HG02798 (cell line): ENCODE measurements at regions not wholly inside any gene's neighbourhood (a gene's known extent, or its start where the extent isn't known, plus 50 kb on each side); places are given as distances from the start of the nearest gene placed in this dataset.
"Not testable (repeated sequence)": the region's sequence is repeated elsewhere in the genome, so short reads cannot be mapped to it uniquely, and the experiment has no call there.

ENCODE experiments used
- ATAC-seq: cut with Tn5 transposase; IDR thresholded peaks from one replicate; pipeline ENCODE4 v1.9.1; 2021; ENCODE audit warnings: mild to moderate bottlenecking; ENCODE audit not compliant: unreplicated experiment, poor library complexity

DNA sequence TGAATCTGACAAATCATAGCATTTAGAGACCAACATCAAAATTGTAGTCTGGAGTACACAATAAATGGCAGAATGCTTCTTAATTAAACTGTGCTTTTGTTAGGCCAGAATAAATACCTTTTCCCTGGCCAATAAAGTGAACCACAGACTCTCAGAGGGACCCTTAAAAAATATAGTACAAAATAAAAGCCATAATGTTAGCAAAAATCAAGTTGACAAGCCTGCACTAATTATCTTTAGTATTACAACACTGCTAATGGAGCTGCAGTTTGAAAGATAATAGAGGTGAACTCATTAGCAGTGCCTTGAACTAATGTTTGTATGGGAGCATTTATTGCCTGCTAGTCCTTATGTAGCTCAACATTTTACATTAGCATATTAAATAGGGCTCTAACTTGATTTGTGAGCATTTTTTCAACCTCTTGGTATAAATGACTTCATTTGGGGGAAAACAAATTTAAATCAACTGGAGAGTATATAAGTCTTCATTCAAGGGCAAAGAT, 801.3 kb downstream of the EPHA3 start:
- no peak for ATAC-seq

DNA sequence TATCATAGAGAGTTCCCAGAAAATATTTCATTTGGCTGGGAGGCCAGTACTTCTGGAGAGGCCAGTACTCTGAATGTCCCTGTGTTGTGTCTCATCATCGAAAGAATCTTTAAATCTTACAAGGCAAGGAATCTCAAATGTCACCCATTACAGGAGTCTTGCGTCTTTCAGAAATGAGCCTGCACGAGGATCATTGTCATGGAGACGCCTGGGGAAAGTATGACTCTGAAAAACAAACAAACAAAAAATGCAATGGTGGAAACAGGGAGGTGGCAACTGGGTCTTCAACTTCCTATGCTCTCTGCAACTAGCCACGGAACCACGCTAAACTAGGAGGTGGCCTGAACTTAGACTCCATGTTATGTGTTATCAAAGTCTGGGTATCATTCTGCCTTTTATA, 804.6 kb downstream of the EPHA3 start:
- no peak for ATAC-seq

DNA sequence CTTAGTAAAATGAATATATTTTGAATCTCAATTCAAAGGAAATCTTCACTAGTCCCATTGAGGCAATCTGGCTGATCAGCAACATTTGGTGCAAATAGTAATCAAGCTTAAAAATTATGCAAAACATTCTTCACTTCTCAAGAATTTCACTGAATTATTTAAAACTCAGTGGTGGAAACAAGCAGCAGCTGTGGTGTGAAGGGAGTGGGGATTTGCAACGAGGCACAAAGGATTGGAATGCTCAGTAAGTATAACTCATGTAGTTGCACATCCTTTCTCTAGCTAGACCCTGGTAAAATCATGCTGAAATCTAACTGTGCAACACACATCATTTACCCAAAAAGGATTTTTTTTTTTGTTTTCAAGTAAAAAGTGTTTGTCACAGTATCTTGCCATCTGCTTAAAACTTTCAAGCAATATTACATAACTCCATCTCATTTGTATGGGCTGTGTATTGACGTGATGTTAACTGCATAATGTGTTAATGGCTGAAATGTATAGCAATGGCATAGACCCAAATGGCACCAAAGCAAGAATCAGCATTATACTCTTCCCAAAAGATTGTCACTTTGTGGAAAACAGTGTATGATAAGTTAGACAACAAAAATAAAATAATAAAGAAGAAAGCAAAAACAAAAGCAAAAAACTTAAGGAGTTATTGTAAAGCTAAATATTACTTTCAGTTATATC, 816.6 kb downstream of the EPHA3 start:
- no peak for ATAC-seq

DNA sequence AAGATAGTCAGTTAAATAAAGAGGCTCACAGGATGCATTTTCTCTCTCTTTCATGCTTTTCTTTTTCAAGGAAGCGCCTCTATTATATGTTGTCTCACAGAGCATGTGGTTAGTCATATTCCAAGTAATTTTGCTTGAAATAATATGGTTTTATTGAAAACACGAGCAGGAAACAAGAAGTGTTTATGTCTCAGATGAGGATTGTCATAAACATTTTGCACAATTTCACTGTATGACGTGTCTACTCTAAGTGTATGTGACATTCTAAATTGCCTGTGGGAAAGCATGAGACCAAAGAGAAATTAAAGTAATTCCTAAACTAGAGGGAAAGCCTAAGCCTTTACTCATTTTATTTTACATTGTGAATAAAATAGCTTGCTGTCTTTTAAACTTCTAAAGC, 818.6 kb downstream of the EPHA3 start:
- no peak for ATAC-seq

DNA sequence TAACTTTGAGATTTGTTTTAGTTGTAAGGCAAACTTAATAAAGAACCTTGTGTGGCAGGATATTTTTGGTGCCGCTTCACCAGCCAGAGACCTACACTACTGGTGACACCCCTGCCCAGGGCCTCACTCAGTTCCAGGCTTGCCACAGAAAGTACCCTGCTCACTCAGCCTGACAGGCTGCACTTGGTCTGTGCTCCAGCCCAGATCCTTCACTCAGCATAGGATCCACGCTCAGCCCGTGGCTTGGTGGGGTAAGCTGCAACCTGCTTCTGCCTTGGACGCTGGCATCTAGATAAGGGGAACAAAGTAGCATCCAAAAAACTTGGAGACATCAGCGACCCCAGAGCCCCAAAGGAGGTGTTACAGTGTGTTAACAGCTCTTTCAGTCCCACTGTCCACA, 825.5 kb downstream of the EPHA3 start:
- ATAC-seq: no peak

DNA sequence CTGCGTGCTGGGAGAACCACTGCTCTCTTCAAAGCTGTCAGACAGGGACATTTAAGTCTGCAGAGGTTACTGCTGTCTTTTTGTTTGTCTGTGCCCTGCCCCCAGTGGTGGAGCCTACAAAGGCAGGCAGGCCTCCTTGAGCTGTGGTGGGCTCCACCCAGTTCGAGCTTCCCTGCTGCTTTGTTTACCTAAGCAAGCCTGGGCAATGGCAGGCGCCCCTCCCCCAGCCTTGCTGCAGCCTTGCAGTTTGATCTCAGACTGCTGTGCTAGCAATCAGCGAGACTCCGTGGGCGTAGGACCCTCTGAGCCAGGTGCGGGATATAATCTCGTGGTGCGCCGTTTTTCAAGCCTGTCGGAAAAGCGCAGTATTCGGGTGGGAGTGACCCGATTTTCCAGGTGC, 837.0 kb downstream of the EPHA3 start:
- ATAC-seq: not testable (repeated sequence)

DNA sequence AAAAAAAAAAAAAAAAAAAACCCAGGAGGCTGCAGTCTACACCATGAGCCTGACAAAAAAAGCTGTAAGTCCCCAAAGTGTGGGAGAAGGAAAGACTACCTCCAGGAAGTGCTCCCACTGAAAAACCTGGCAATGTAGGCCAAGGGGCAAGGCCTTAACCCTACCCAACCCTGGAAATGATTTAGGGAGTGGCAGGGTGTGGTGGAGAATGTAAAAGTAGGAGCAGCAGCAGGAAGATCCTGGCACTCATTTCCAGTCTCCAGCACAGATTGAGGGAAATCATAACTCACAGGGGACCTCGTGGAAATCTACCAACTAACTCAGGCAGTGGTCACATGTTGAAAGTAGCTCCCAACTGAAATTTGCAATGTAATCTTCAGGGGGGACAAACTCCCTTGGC, 839.5 kb downstream of the EPHA3 start:
- ATAC-seq: no peak

DNA sequence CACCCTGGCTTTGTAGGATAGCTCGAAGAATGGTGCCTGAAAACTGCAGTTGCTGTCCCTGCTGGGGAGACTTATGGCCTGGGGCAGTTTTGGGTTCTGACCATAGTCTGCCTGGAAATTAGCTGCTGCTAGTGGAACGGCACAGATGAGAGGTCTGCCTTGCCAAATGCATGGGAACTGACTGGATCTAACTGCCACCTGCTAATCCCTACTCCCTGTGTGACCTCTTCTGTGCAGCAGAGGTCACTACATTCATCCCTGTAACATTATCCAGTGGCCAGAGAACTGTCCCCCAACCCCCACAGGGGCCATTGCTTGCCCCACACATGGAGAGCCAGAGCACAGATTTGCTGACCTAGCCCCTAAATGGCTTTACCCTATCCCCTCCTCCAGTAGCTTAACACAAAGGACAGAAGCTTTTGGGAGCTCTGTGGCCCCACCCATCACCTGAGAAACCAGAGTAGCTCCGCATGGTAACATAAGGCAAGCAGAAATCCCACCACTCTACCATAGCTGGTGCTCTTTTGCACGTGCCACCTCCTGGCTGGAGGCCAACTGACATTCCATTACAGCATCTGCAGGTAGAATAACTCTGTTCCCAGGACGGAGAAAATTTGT, 840.0 kb downstream of the EPHA3 start:
- no peak for ATAC-seq

DNA sequence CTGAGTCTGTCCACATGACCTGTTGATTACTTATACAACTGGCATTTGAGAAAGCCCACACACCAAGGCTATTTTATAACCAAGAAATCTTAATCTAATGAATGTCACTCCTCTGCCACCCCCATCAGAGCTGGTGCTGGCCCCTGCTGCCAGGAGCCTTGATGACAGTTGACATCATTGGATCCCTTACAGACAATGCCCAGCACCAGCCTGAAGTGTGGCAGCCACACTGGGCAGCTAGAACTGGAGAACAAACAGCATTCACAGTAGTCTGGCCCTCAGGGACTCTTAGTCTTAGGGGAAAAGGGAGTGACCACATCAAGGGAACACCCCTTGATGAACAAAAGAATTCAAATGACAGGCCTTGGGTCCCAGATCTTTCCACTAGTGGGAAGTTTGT, 840.6 kb downstream of the EPHA3 start:
- no peak for ATAC-seq

DNA sequence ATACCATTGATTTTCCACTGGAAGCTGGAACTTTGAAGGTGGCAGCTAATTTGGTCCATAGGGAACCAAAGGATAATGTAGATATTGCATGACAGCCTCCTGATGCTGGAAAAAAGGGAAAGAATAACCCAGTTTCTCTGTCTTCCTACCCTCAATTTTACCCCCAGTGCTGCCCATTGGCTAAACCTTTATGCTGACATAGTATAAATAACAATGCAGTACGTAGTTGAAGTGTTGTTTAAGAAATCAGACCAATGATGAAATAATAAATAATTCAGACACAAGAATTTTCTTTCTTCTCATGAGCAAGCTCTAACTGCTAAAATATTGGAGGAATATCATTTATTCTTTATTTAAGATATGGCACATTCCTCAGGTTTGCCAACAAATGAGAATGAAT, 843.4 kb downstream of the EPHA3 start:
- no peak for ATAC-seq

DNA sequence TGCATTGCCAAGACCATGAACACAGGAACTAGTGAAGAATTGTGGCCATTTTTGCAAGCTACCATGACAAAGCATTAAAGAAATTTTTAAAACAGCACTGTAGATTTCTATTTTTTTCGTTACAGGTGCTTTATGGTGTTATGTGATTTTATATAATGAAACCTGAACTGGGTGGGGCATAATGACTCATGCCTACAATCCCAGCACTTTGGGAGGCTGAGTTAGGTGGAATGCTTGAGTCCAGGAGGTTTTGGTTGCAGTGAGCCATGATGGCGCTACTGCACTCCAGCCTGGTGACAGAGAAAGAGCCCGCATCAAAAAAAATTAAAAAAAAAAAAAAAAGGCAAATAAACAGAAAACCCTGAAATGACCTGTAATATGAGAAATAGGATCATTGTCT, 846.7 kb downstream of the EPHA3 start:
- no peak for ATAC-seq

DNA sequence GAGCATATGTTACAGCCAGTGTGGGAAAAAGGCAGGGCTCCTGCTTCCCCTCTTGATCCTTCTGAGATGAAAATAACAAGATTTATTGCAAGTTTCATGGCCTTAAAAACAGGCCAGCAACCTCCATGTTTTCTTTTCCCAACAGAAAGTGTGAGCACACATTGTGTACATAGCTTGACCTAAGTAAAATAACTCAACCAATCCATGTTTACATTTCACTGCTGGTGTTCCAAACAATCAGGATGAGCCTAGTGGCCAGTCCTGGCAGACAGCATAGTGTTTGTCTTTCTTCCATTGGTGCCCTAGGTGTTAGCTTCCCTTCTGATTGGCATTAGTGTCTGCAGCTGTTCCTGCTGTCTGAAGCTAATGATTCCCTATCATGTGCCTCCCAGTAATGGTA, 847.7 kb downstream of the EPHA3 start:
- no peak for ATAC-seq

DNA sequence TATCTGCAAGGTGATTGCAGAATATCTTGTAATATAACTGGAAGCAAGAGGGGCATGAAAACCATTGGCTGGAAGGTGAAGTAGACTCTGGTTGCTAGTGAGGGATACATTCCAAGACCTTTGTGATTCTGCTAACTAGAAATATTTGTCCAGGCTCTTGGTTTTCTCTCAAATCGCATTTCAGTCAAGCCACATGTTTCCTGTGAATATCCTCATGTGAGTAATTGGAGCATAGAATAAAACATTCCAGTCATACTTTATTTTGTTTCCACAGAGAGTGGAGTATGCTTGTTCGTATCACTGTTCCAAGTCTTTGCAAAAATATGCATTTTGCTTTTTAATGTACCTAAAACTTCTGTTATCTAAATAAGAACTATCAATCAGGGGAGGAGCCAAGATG, 850.0 kb downstream of the EPHA3 start:
- no peak for ATAC-seq

DNA sequence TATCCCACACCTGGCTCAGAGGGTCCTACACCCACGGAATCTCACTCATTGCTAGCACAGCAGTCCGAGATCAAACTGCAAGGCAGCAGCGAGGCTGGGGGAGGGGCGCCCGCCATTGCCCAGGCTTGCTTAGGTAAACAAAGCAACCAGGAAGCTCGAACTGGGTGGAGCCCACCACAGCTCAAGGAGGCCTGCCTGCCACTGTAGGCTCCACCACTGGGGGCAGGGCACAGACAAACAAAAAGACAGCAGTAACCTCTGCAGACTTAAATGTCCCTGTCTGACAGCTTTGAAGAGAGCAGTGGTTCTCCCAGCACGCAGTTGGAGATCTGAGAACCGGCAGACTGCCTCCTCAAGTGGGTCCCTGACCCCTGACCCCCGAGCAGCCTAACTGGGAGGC, 850.7 kb downstream of the EPHA3 start:
- ATAC-seq: not testable (repeated sequence)

DNA sequence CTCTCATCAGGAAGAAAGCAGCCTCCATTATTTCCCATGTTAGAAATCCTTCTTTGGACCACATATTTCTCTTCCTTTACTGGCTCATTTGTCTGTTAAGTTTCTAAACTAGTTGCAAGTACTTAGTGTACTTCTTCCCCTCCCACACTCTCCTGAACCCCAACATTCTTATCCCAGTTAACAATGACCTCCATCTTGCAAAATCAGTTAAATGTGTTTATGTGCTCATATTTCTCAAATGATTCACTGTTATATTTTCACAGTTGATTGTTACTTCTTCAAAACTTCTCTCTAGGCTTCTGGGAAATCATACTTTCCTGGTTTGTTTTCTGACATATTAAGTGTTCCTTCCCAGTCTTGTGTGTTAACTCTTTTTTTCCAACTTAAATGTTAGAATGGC, 856.9 kb downstream of the EPHA3 start:
- no peak for ATAC-seq

DNA sequence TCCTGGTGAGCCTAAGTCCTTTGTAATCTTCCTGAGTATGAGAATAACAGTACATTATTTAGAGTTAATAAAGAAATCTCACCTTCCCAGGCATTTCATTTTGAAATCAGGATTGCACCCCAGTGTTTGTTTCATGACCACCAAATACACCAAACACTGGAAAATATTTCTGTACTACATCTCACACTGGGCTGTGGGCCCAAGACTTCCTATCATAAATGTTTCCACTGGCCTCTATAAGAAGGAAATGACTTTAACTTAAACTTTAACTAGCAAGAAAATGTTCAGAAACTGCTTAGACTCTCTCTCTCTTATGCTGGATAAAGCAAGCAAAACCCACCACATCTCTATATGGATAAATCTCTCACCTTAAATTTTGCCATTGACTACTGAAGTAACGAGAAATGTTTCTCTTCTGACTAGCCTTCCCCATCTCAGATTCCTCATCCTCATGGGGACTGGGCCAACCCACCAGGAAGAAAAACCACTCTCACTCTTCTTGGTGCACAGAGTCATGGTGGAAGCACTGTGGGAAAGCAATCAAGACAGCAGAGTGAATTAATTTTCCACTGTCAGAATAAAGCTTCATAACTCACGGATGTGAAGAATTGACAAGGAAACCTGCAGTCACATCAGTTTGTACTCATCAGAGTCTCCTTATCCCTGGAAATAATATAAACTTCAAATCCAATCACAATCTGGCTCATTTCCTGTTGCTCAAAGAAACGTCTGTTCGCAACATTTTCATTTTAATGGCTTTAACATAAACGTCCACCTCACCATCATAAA, 859.6 kb downstream of the EPHA3 start:
- ATAC-seq: no peak

DNA sequence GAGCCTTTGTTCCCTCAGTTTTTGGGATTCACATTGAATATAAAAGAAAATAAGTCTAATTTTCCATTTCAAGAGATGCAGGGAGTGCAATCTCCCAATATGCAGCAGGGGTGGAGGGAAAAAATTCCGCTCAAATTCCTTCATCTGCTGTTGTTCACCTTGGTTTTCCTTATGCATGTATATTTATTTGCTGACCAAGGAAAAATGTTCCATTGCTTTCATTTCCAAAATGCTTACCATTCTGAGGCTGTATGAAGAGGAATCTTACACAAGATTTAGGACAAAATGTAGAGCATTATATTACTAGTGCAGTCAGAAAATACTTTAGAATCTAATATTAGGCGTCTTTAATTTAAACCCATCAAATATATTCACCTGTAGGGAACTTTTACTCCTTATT, 863.9 kb downstream of the EPHA3 start:
- no peak for ATAC-seq

DNA sequence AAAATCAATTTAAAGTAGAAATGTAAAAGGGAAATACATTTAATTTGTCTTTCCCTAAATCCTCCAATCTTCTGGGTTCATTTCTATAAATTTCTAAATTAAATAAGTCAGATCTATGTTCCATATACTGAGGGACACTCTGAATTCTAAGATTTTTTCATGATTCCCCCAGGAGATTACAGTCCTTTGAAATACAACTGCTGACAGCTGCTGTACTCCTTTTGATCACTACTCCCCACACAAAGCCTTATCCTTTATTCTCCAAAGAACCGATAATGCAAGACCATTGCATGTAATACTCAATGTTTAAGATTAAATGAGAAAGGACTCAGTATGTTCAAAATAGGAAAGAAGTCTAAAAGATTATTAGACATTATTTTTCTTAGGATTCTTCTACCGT, 865.7 kb downstream of the EPHA3 start:
- no peak for ATAC-seq

DNA sequence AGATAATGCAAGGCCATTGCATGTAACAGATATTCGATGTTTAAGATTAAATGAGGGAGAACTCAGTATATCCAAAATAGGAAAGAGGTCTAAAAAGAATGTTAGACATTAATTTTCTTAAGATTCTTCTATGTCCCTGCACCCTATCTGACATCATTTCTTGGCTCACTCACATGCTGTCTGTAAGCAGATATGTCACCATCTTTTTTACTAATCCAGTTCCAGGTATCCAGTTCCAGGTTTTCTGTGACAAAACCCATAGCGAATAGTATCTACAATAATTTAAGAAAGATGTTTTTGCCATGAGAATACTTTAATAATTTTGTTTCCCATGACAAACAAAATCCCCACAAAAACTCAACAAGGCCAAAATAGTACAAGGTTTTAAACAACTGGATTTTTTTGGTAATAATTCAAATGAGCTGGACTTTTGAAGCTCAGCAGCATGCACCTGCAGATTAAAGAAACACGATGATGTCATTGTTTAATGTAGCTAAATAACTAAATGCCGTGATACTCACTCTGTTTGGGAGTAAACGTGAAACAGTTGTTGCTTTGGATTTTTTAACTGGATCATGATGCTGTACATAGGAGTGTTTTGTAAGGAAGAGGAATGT, 867.6 kb downstream of the EPHA3 start:
- ATAC-seq: no peak

DNA sequence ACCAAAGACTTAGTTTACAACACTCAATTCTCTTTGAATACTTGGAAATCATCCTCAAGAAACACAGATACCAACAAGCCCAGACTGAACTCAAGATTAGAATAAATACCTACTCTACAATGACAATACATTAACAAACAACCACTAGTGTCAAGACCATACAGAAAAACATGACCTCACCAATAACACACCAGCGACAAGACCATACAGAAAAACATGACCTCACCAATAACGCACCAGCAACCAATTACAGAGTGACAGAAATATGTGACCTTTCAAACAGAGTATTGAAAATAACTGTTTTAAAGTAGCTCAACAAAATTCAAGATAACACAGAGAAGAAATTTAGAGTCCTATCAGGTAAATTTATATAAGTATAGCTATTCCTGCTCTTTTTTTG, 876.0 kb downstream of the EPHA3 start:
- no peak for ATAC-seq

DNA sequence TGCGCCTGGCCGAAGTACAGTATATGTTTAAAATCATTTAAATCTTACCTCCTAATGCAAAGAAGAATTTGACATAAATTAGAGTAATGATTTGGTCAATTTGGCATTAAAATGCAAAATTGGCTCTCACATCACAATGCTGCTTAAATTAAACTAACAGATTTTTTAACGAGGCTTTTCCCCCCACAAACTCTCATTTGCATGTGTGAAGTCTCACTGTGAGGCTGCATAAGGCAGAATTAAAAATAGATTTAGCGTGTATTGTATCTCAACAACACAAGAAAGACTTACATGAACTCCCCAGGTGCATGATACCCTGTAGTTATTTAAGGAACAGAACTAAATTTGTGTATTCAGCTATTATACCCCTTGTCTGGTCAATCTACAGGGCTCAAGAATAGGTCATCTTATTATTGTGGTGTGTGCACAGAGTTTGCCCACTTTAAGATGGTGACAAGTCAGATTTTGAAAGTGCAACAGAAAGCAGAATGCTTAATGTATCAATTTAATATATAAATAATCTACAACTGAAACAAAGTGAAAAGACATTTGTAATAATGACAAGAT, 897.9 kb downstream of the EPHA3 start:
- no peak for ATAC-seq
